ENCODE measurements at regions not wholly inside any gene's neighbourhood (a gene's known extent, or its start where the extent isn't known, plus 50 kb on each side); places are given as distances from the start of the nearest gene placed in this dataset.
A peak's percentile ranks its signal among the peaks of the same experiment; 100 is the strongest.

DNA sequence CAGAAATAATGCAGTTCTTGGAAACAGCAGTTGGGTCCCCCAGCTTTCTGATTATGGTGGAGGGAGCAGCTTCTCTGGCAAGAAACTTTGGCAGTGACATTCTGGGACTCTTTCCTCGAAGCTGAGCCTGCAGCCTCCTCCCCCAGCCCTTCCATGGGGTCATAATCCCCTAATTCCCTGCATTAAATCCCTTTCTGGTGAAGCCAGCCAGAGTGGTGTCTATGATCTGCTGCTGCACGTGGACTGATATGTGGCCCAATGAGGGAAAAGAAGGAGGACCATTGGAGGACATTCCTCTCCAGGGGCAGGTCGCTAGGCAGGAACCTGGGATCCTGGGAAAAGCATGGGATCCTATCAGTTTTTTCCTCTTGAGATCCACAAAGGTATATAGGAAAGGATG is 470.5 kb downstream of the RPS24 start:
- DNase-seq (ENCODE audit: extremely low spot score, unreplicated experiment) = peak; percentile 17
- Mint-ChIP-seq H3K4me3 (ENCODE audit: unreplicated experiment) (no peak overlapping the region), H3K27me3 (ENCODE audit: unreplicated experiment) (peaks cover 14% of the 10 kb centered on the region), H3K4me1 (ENCODE audit: unreplicated experiment) (peaks cover 8% of the 10 kb centered on the region), H3K27ac (ENCODE audit: unreplicated experiment) (no peak overlapping the region), H3K9me3 (ENCODE audit: unreplicated experiment) (peaks cover 6% of the 10 kb centered on the region), H3K36me3 (ENCODE audit: unreplicated experiment) (no peaks in the 10 kb centered on the region)
- TF ChIP-seq, protein P1, sequence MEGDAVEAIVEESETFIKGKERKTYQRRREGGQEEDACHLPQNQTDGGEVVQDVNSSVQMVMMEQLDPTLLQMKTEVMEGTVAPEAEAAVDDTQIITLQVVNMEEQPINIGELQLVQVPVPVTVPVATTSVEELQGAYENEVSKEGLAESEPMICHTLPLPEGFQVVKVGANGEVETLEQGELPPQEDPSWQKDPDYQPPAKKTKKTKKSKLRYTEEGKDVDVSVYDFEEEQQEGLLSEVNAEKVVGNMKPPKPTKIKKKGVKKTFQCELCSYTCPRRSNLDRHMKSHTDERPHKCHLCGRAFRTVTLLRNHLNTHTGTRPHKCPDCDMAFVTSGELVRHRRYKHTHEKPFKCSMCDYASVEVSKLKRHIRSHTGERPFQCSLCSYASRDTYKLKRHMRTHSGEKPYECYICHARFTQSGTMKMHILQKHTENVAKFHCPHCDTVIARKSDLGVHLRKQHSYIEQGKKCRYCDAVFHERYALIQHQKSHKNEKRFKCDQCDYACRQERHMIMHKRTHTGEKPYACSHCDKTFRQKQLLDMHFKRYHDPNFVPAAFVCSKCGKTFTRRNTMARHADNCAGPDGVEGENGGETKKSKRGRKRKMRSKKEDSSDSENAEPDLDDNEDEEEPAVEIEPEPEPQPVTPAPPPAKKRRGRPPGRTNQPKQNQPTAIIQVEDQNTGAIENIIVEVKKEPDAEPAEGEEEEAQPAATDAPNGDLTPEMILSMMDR (IDR thresholded peaks at IDR 0.05) = no peak

DNA sequence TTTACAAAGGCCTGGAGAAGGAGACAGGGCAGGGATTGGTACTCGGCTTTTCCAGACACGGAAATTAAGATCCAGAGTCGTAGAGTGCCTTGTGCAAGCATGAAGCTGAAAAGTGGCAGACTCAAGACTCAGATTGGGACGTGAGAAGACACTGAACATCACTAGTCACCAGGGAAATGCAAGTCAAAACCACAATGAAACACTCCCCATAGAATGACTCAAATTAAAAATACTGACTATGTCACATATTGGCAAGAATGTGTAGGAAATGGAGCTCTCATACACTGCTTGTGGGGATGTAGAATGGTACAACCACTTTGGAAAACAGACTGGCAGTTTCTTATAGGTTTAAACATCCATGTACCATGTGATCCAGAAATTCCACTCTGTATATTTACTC is 472.0 kb downstream of the RPS24 start:
- Mint-ChIP-seq H3K27me3 (ENCODE audit: unreplicated experiment) (peaks cover 25% of the 10 kb centered on the region), H3K27ac (ENCODE audit: unreplicated experiment) (no peak overlapping the region), H3K4me1 (ENCODE audit: unreplicated experiment) (peaks cover 8% of the 10 kb centered on the region), H3K4me3 (ENCODE audit: unreplicated experiment) (no peak overlapping the region), H3K36me3 (ENCODE audit: unreplicated experiment) (no peaks in the 10 kb centered on the region), H3K9me3 (ENCODE audit: unreplicated experiment) (peaks cover 6% of the 10 kb centered on the region)
- peak; percentile 21 for DNase-seq (ENCODE audit: extremely low spot score, unreplicated experiment)
- TF ChIP-seq, protein P1 (IDR thresholded peaks at IDR 0.05) = no peak

DNA sequence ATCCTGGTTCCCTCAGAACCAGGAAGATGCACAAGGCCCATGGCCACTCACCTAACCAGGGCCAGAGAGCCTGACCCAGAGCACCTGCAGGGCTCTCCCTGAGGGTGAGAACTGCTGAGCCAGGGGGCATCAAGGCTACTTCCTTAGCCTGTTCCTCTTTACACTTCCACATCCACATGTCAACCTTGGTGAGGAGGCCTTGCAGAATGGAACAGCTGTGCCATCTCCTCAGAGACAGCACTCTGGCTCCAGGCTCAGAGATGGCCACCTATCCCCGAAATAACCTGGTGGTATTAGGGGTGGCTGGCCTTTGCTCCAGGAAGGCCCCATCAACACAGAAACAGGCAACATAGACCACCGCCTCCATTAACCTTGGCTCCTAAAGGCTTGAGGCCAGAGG is 473.0 kb downstream of the RPS24 start:
- no peak overlapping the region for H3K4me3 Mint-ChIP-seq (ENCODE audit: unreplicated experiment)
- peaks cover 28% of the 10 kb centered on the region for H3K27me3 Mint-ChIP-seq (ENCODE audit: unreplicated experiment)
- H3K4me1 Mint-ChIP-seq (ENCODE audit: unreplicated experiment) = peaks cover 8% of the 10 kb centered on the region
- peaks cover 6% of the 10 kb centered on the region for H3K9me3 Mint-ChIP-seq (ENCODE audit: unreplicated experiment)
- H3K36me3 Mint-ChIP-seq (ENCODE audit: unreplicated experiment) = no peaks in the 10 kb centered on the region
- DNase-seq (ENCODE audit: extremely low spot score, unreplicated experiment) = peak; percentile 34
- TF ChIP-seq, protein P1 (IDR thresholded peaks at IDR 0.05) = no peak
- no peak overlapping the region for H3K27ac Mint-ChIP-seq (ENCODE audit: unreplicated experiment)

DNA sequence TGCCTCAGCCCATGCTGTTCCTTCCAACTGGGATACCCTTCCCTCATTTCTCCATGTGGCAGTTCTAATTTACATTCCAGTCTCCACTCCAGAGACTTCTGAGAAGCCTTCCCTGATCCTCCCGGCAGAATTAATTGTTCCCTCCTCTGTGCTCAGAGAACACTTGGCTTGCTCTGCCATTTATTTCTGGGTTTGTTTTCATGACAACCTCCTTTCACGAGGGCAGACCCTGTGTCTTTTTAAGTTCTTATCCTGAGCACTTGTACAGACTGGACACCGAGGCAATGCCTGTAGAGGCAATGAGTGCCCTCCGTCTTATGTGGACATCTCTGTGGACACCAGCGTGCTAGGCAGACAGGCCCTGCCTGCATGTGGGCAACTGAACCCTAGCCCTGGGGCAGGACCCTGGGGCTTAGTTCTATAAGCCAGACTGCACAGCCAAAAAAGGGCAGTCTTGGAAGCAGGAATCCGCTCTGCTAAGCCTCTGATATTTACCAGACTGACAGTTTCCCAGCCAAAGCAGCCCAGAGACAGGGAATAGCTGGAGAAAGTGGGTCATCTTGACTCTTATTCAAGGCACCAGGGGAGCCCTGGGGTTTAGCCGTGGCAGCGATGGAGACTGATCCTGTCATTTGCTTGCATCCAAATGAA is 474.0 kb downstream of the RPS24 start:
- no peak overlapping the region for H3K27ac Mint-ChIP-seq (ENCODE audit: unreplicated experiment)
- H3K4me3 Mint-ChIP-seq (ENCODE audit: unreplicated experiment) = no peak overlapping the region
- H3K4me1 Mint-ChIP-seq (ENCODE audit: unreplicated experiment) = peaks cover 1% of the 10 kb centered on the region
- no peaks in the 10 kb centered on the region for H3K36me3 Mint-ChIP-seq (ENCODE audit: unreplicated experiment)
- H3K27me3 Mint-ChIP-seq (ENCODE audit: unreplicated experiment) = peaks cover 28% of the 10 kb centered on the region
- TF ChIP-seq, protein P1 (IDR thresholded peaks at IDR 0.05) = no peak
- peaks cover 6% of the 10 kb centered on the region for H3K9me3 Mint-ChIP-seq (ENCODE audit: unreplicated experiment)
- peak; percentile 60 for DNase-seq (ENCODE audit: extremely low spot score, unreplicated experiment)

DNA sequence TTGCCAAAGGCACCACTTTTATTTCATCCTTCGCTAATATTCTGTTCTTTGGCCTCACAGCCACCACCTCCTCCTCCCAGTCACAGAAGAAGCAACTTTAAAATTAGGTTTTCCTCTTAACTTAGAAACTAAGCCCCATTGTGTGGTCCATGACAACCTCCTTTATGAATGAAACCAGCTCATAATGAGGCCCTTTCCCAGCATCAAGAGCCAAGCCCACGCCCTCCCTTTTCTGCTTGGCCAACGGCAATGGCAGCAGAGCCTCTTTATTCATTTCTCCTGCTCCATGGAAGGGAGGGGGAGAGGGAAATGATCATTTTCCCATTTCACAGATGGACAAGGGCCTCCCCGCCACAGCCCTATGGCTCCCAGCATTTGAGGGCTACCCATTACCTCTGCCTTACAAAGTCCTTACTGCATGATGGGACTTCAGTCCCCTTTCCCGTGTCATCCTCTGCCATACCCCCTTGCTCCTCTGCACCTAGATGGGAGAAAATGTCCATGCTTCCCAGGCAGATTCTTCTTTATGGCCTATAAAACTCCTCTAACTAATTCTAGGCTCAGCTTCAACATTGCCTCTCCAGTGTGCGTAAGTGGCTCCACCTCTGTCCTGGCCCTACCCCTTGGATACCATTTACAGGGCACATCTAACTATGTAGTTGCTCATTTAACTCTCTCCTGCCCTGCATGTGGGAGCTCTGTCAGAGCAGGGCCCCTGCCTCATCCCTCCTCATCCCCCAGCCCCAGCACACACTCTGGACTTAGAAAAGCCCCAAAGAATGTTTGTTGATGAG is 475.5 kb downstream of the RPS24 start:
- Mint-ChIP-seq H3K4me1 (ENCODE audit: unreplicated experiment) (no peaks in the 10 kb centered on the region), H3K9me3 (ENCODE audit: unreplicated experiment) (peaks cover 6% of the 10 kb centered on the region), H3K36me3 (ENCODE audit: unreplicated experiment) (no peaks in the 10 kb centered on the region), H3K27ac (ENCODE audit: unreplicated experiment) (no peak overlapping the region), H3K4me3 (ENCODE audit: unreplicated experiment) (no peak overlapping the region), H3K27me3 (ENCODE audit: unreplicated experiment) (peaks cover 28% of the 10 kb centered on the region)
- peak; percentile 44 for DNase-seq (ENCODE audit: extremely low spot score, unreplicated experiment)
- TF ChIP-seq, protein P1 (IDR thresholded peaks at IDR 0.05) = no peak
